GM12875 (cell line): ENCODE measurements at regions not wholly inside any gene's neighbourhood (a gene's known extent, or its start where the extent isn't known, plus 50 kb on each side); places are given as distances from the start of the nearest gene placed in this dataset.

ENCODE experiments used
- H3K4me3 ChIP-seq: one replicate; pipeline ENCODE4 v1.5.1; 2011; ENCODE audit warnings: low read depth, low read length, control low read depth
- TF ChIP-seq, protein P1 (sequence below): IDR thresholded peaks from 2 replicates; pipeline ENCODE4 v1.5.1; 2011; ENCODE audit warnings: low read depth, mild to moderate bottlenecking, control low read depth, inconsistent platforms, low read length, moderate library complexity, borderline replicate concordance; ENCODE audit not compliant: insufficient read depth

DNA sequence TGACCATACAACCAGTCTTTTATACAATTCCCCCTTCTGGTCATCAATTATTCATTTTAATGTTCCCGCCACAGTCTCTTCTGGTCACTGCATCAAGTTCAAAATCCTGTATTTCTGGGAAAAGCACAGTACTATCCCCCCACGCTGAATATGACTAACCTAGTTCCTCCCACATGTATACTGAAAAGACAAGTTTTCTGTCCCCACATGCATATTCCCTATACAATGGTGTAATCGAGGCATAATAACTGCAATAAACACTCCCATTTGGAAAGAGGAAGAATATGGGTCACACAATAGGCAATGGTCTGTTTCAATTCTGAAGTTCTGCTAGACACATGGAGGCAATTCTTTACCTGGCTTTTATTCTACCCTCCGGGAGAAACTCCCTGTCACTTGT is 344.9 kb downstream of the EFNA5 start:
- no peak overlapping the region for H3K4me3 ChIP-seq
- TF ChIP-seq, protein P1, sequence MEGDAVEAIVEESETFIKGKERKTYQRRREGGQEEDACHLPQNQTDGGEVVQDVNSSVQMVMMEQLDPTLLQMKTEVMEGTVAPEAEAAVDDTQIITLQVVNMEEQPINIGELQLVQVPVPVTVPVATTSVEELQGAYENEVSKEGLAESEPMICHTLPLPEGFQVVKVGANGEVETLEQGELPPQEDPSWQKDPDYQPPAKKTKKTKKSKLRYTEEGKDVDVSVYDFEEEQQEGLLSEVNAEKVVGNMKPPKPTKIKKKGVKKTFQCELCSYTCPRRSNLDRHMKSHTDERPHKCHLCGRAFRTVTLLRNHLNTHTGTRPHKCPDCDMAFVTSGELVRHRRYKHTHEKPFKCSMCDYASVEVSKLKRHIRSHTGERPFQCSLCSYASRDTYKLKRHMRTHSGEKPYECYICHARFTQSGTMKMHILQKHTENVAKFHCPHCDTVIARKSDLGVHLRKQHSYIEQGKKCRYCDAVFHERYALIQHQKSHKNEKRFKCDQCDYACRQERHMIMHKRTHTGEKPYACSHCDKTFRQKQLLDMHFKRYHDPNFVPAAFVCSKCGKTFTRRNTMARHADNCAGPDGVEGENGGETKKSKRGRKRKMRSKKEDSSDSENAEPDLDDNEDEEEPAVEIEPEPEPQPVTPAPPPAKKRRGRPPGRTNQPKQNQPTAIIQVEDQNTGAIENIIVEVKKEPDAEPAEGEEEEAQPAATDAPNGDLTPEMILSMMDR: no peak

DNA sequence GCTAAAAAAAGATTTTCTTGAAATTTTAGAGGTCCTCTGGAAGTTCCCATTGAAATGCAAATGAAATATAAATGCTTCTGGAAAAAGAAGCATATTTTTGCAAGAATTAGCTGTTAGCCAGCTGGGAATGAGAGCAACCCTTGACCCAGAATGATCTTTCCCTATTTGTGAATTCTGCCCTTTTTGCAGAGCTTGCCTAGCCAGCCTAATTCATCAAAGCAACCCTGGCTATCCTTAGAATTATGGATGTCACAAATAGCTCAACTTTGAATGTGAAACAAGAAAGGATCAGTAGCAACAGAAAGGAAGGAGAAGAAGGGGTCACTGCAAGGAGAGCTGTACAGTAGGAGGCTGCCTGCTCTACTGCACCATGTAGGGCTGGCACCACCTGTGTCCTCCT is 345.9 kb downstream of the EFNA5 start:
- no peak overlapping the region for H3K4me3 ChIP-seq
- TF ChIP-seq, protein P1: no peak

DNA sequence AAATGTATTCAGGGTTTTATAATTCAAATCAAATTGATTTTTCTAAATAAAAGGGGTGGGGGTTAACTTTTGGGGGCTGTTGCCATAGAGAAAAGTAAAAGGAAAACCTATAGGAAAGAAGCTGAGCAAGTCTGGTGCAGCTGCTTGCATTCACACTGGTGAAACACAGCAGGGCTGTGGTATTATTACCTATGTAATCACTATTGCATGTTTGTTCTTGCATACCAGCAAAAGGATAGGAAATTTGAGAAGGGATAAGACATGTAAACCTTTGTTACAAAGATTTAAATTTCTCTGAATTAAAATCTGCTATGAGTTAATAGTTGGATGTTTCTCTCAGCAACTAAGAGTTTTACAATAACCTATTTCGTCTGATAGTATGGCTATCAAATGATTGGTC is 346.7 kb downstream of the EFNA5 start:
- TF ChIP-seq, protein P1: no peak
- no peak overlapping the region for H3K4me3 ChIP-seq

DNA sequence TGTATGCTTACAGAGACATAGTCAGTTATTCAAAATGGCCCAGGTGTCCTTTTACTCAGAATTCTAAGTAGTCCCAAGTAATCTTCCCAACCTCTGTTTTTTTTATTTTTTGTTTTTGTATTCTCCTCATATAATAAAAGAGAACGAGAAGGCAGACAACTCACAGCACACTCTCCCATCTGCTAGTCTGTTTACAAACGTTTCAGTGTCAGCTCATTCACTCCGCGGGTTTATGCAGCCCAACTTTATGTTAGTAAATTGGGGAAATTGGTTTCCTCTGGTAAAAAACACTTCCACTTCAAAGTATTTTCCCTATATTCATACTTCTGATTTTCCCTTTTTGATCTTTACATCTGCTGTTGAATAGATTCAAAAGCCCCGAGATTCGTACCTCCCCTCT is 347.2 kb downstream of the EFNA5 start:
- TF ChIP-seq, protein P1: no peak
- H3K4me3 ChIP-seq: no peak overlapping the region

DNA sequence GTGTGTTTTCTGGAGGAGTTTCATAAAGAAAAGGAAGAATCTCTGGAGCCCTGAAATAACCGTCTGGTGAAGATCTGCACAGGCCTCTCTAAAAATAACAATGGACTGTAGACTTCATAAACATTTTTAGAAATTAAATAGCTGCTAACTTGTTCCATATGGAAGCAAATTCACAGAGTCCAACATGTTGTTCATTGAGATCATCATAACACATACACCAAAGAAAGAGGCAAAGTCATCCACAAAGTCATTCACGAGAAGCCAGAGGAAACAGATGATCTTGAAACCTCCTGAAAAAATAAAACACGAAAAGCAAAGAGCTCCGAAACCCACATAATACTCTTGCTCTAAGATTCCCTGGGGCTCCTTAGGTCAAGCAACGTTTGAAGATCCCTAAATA is 347.8 kb downstream of the EFNA5 start:
- no peak overlapping the region for H3K4me3 ChIP-seq
- TF ChIP-seq, protein P1: no peak

DNA sequence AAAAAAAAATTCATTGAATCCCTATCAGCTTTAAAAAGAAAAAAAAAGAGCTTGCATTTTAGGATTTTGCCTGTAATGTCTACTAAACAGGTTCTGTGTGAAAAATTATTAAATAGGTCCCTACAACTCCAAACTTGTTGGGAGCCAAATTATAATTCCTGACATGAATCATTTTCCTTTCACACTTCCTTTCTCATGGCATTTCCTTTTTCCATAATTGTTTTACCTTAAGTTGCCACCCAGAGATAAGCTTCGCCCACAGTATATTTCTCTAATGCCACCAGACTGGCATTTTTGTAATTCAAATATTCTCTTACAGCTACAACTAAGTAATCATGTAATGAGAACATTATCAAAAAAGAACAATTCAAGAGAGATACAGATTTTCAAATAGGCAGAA is 348.8 kb downstream of the EFNA5 start:
- no peak overlapping the region for H3K4me3 ChIP-seq
- TF ChIP-seq, protein P1: no peak

DNA sequence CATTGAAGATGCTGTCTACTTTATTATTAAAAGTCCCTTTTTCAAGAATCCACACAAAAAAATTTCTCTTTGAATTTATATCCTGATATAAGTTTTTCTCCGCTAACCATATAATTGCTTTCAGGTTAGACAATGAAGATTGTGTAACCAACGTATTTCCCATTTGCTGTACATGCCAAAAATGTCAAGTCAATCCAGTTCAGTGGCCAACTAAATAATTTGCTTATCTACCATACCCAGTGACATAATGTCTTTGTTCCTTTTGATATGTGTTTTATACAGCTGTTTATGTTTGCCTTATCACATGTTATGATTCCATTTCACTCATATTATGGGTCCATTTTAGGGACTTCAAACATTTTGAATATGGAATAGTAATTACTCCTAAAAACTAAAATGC is 349.9 kb downstream of the EFNA5 start:
- no peak overlapping the region for H3K4me3 ChIP-seq
- TF ChIP-seq, protein P1: no peak
